Smooth muscle cell (in vitro differentiated cells): ENCODE measurements at regions not wholly inside any gene's neighbourhood (a gene's known extent, or its start where the extent isn't known, plus 50 kb on each side); places are given as distances from the start of the nearest gene placed in this dataset.
"Not testable (repeated sequence)": the region's sequence is repeated elsewhere in the genome, so short reads cannot be mapped to it uniquely, and the experiment has no call there.

Source experiments
- DNase-seq: peaks from one replicate; lab custom pipeline; 2025; ENCODE audit not compliant: unreplicated experiment; lab: John Stamatoyannopoulos, UW
- H2AFZ ChIP-seq: fragments of 200-600 bp; sonication (generic); 2 replicates; pipeline ENCODE4 v1.6.0; 2016; ENCODE audit warnings: antibody characterized with exemption, low read depth, mild to moderate bottlenecking
- H3F3A ChIP-seq: fragments of 200-600 bp; sonication (generic); 2 replicates; pipeline ENCODE4 v1.6.0; 2017; ENCODE audit warnings: antibody characterized with exemption, low read depth
- H3K27ac ChIP-seq: fragments of 200-600 bp; sonication (generic); 2 replicates; pipeline ENCODE4 v1.5.1; 2016; ENCODE audit warnings: low read depth, mild to moderate bottlenecking
- H3K27me3 ChIP-seq: fragments of 200-600 bp; sonication (generic); 2 replicates; pipeline ENCODE4 v1.6.1; 2016; ENCODE audit warnings: low read depth, mild to moderate bottlenecking
- H3K36me3 ChIP-seq: fragments of 200-600 bp; sonication (generic); 2 replicates; pipeline ENCODE4 v1.5.1; 2016; ENCODE audit warnings: low read depth
- H3K4me1 ChIP-seq: fragments of 200-600 bp; sonication (generic); 2 replicates; pipeline ENCODE4 v1.5.1; 2016; ENCODE audit warnings: low read depth
- H3K4me2 ChIP-seq: fragments of 200-600 bp; sonication (generic); 2 replicates; pipeline ENCODE4 v1.6.0; 2016; ENCODE audit warnings: mild to moderate bottlenecking
- H3K4me3 ChIP-seq: fragments of 200-600 bp; sonication (generic); 2 replicates; pipeline ENCODE4 v1.5.1; 2016; ENCODE audit warnings: mild to moderate bottlenecking
- H3K79me2 ChIP-seq: fragments of 200-600 bp; sonication (generic); 2 replicates; pipeline ENCODE4 v1.6.0; 2016; ENCODE audit warnings: low read depth, mild to moderate bottlenecking
- H3K9ac ChIP-seq: fragments of 200-600 bp; sonication (generic); 2 replicates; pipeline ENCODE4 v1.6.0; 2016; ENCODE audit warnings: low read depth
- H3K9me3 ChIP-seq: fragments of 200-600 bp; sonication (generic); replicated peaks from 2 replicates; pipeline ENCODE4 v1.5.1; 2016; ENCODE audit warnings: low read depth
- H4K20me1 ChIP-seq: fragments of 200-600 bp; sonication (generic); 2 replicates; pipeline ENCODE4 v1.6.0; 2016; ENCODE audit warnings: low read depth
- CTCF ChIP-seq: fragments of 200-600 bp; sonication (generic); IDR thresholded peaks from 2 replicates; pipeline ENCODE4 v1.5.1; 2017; ENCODE audit warnings: borderline replicate concordance, mild to moderate bottlenecking, antibody characterized with exemption; ENCODE audit not compliant: insufficient read depth, poor library complexity, severe bottlenecking
- WGBS: methylation state at CpG from one replicate; pipeline ENCODE4 v1.1.7; 2016; ENCODE audit warnings: low lambda C conversion rate; 5-methylcytosine and 5-hydroxymethylcytosine counted together

- no peak for DNase-seq
- H2AFZ ChIP-seq: no peak overlapping the region
- H3K9me3 ChIP-seq: no peaks in the 10 kb centered on the region
- no peak overlapping the region for H3K9ac ChIP-seq
- no peaks in the 10 kb centered on the region for H3K79me2 ChIP-seq
- H3K27ac ChIP-seq: no peak overlapping the region
- H3K4me1 ChIP-seq: no peaks in the 10 kb centered on the region
- no peak for TF ChIP-seq CTCF
- H4K20me1 ChIP-seq: no peaks in the 10 kb centered on the region
- no peaks in the 10 kb centered on the region for H3F3A ChIP-seq
- H3K4me2 ChIP-seq: no peak overlapping the region
- WGBS: 96% methylated on average over 2 of the region's 2 CpGs
- H3K36me3 ChIP-seq: no peaks in the 10 kb centered on the region
- H3K27me3 ChIP-seq: no peaks in the 10 kb centered on the region
- no peak overlapping the region for H3K4me3 ChIP-seq
These were observed 132.9 kb upstream of the BCOR start for GRCh38 chrX:40230646-40231045.

DNA sequence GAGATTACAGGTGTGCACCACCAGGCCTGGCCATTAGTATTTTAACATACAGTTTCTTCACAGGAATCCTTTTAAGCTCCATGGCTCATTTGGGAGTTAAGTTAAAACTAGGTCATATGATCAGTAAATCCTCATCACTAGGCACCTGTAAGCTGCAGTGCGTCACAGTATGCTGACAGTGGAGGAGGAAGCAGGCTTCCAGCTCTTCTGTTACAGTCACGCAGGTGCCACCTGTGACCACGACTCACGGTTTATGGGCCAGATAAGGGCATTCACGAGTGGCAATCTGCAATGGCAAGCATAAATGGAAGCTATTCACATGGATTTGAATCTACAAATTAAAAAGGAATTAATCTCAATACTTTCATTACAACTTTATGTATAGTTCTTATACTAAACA is 129.4 kb upstream of the BCOR start:
- Histone ChIP-seq H3K27me3 (no peaks in the 10 kb centered on the region), H3K36me3 (no peaks in the 10 kb centered on the region), H3K9me3 (no peaks in the 10 kb centered on the region), H3K27ac (no peak overlapping the region), H3K4me1 (no peaks in the 10 kb centered on the region), H3F3A (no peaks in the 10 kb centered on the region), H2AFZ (no peak overlapping the region), H3K4me3 (no peak overlapping the region), H3K4me2 (no peak overlapping the region), H3K79me2 (no peaks in the 10 kb centered on the region), H3K9ac (no peak overlapping the region), H4K20me1 (no peaks in the 10 kb centered on the region)
- TF ChIP-seq CTCF: no peak
- no peak for DNase-seq
- WGBS: 86% methylated on average over 5 of the region's 5 CpGs

DNA sequence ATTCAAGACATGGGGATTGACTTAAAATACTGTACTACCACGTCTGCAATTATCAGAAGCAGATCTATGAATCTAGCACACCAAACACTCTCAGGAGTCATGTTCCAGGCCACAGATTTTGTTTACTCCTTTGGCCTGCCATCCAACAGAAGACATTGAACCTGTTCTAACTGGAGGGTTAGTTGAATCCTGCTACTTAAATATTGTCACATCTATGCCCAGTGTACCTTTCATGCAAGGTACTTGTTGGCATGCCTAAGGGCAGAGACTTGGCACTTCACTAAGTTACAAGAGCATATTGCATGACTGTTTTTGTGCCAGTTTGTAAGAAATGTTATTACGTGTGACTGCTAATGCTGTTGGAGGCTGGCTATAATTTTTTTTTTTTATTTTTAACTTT is 126.9 kb upstream of the BCOR start:
- Histone ChIP-seq H3K4me3 (no peak overlapping the region), H3K9me3 (no peaks in the 10 kb centered on the region), H3K79me2 (no peaks in the 10 kb centered on the region), H3K27ac (no peak overlapping the region), H3K9ac (no peak overlapping the region), H3K36me3 (no peaks in the 10 kb centered on the region), H4K20me1 (no peaks in the 10 kb centered on the region), H3K4me2 (no peak overlapping the region), H2AFZ (no peak overlapping the region), H3K27me3 (no peaks in the 10 kb centered on the region), H3F3A (no peaks in the 10 kb centered on the region), H3K4me1 (no peaks in the 10 kb centered on the region)
- no peak for TF ChIP-seq CTCF
- 75% methylated on average over 2 of the region's 2 CpGs for WGBS
- DNase-seq: no peak

DNA sequence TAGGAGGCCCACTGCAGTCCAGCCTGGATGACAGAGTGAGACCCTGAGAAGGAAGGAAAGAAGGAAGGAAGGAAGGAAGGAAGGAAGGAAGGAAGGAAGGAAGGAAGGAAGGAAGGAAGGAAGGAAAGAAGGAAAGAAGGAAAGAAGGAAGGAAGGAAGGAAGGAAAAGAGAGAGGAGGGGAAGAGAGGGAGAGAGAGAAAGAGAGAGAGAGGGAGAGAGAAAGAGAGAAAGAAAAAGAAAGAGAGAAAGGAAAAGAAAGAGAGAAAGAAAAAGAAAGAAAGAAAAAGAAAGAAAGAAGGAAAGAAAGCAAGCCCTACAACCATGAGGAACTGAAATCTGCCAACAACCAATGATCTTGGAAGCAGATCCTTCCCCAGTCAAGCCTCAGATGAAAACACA is 124.9 kb upstream of the BCOR start:
- H3K9me3 ChIP-seq, H3K9ac ChIP-seq, H3K79me2 ChIP-seq, DNase-seq, H2AFZ ChIP-seq, H4K20me1 ChIP-seq, H3K4me1 ChIP-seq, H3K36me3 ChIP-seq, H3K27ac ChIP-seq, H3K4me2 ChIP-seq, H3K4me3 ChIP-seq, H3F3A ChIP-seq, H3K27me3 ChIP-seq: not testable (repeated sequence)
